Chondrocyte (in vitro differentiated cells): ENCODE measurements at regions not wholly inside any gene's neighbourhood (a gene's known extent, or its start where the extent isn't known, plus 50 kb on each side); places are given as distances from the start of the nearest gene placed in this dataset.

Experiments
- DNase-seq: peaks from one replicate; pipeline ENCODE4 v3.0.0; 2021; ENCODE audit warnings: mixed read lengths, low spot score
- H3K27ac Mint-ChIP-seq: one replicate; pipeline ENCODE4 v1.8.0; 2021; ENCODE audit warnings: mild to moderate bottlenecking, moderate library complexity, mixed read lengths; ENCODE audit not compliant: unreplicated experiment
- H3K27me3 Mint-ChIP-seq: 2 replicates; pipeline ENCODE4 v1.8.0; 2021; ENCODE audit warnings: low read depth, mixed read lengths
- H3K36me3 Mint-ChIP-seq: 2 replicates; pipeline ENCODE4 v1.8.0; 2021; ENCODE audit warnings: low read depth, mixed read lengths
- H3K4me1 Mint-ChIP-seq: 2 replicates; pipeline ENCODE4 v1.8.0; 2021; ENCODE audit warnings: low read depth, mild to moderate bottlenecking, mixed read lengths
- H3K4me3 Mint-ChIP-seq: one replicate; pipeline ENCODE4 v1.8.0; 2021; ENCODE audit warnings: mild to moderate bottlenecking, moderate library complexity, mixed read lengths; ENCODE audit not compliant: unreplicated experiment
- H3K9me3 Mint-ChIP-seq: 2 replicates; pipeline ENCODE4 v1.8.0; 2021; ENCODE audit warnings: low read depth, mixed read lengths
- CTCF ChIP-seq: fragments of 200-600 bp; sonication (generic); IDR thresholded peaks from 2 replicates; pipeline ENCODE4 v1.5.0; 2021; ENCODE audit warnings: antibody characterized with exemption, mild to moderate bottlenecking, moderate library complexity

- Mint-ChIP-seq H3K4me3 (no peak overlapping the region), H3K27me3 (peaks cover 5% of the 10 kb centered on the region), H3K36me3 (no peaks in the 10 kb centered on the region), H3K4me1 (no peaks in the 10 kb centered on the region), H3K9me3 (no peaks in the 10 kb centered on the region), H3K27ac (no peak overlapping the region)
- no peak for DNase-seq
- no peak for TF ChIP-seq CTCF
Observed at GRCh38 chr2:67707896-67708295, 310.8 kb downstream of the ETAA1 start.

GRCh38 chr2:67709835-67710234 is 312.7 kb downstream of the ETAA1 start:
- Mint-ChIP-seq H3K4me1 (no peaks in the 10 kb centered on the region), H3K27me3 (peaks cover 5% of the 10 kb centered on the region), H3K36me3 (no peaks in the 10 kb centered on the region), H3K9me3 (no peaks in the 10 kb centered on the region), H3K4me3 (no peak overlapping the region), H3K27ac (no peak overlapping the region)
- TF ChIP-seq CTCF, result no peak
- no peak for DNase-seq

GRCh38 chr2:67712484-67712883 is 315.4 kb downstream of the ETAA1 start:
- DNase-seq, result no peak
- H3K9me3 Mint-ChIP-seq, result no peaks in the 10 kb centered on the region
- H3K4me1 Mint-ChIP-seq, result no peaks in the 10 kb centered on the region
- no peak overlapping the region for H3K27ac Mint-ChIP-seq
- no peak for TF ChIP-seq CTCF
- H3K4me3 Mint-ChIP-seq, result no peak overlapping the region
- H3K36me3 Mint-ChIP-seq, result no peaks in the 10 kb centered on the region
- H3K27me3 Mint-ChIP-seq, result peaks cover 5% of the 10 kb centered on the region

GRCh38 chr2:67713376-67713775 is 316.2 kb downstream of the ETAA1 start:
- no peaks in the 10 kb centered on the region for H3K36me3 Mint-ChIP-seq
- no peaks in the 10 kb centered on the region for H3K4me1 Mint-ChIP-seq
- H3K27me3 Mint-ChIP-seq, result peaks cover 5% of the 10 kb centered on the region
- H3K4me3 Mint-ChIP-seq, result no peak overlapping the region
- no peaks in the 10 kb centered on the region for H3K9me3 Mint-ChIP-seq
- TF ChIP-seq CTCF, result no peak
- no peak overlapping the region for H3K27ac Mint-ChIP-seq
- DNase-seq, result no peak

- no peaks in the 10 kb centered on the region for H3K4me1 Mint-ChIP-seq
- no peak for DNase-seq
Observed at GRCh38 chr2:67716895-67717396, 319.8 kb downstream of the ETAA1 start.

More at GRCh38 chr2:67716895-67717396, 319.8 kb downstream of the ETAA1 start:
- H3K36me3 Mint-ChIP-seq, result no peaks in the 10 kb centered on the region
- peaks cover 3% of the 10 kb centered on the region for H3K9me3 Mint-ChIP-seq
- no peak for TF ChIP-seq CTCF
- H3K27me3 Mint-ChIP-seq, result peaks cover 7% of the 10 kb centered on the region
- no peak overlapping the region for H3K27ac Mint-ChIP-seq
- no peak overlapping the region for H3K4me3 Mint-ChIP-seq
